RWPE1 (cell line): ENCODE measurements at regions not wholly inside any gene's neighbourhood (a gene's known extent, or its start where the extent isn't known, plus 50 kb on each side); places are given as distances from the start of the nearest gene placed in this dataset.

Experiments used
- CTCF ChIA-PET: fragments of 350-600 bp; sonication (Branson Sonifier 250); formaldehyde crosslinking; extraction: SDS; loops from one replicate; lab custom pipeline; 2021; lab: Yijun Ruan, JAX
- POLR2A ChIA-PET: fragments of 400-600 bp; formaldehyde crosslinking; extraction: SDS; loops from one replicate; lab custom pipeline; 2020; ENCODE audit warnings: antibody characterized with exemption; ENCODE audit not compliant: low non-redundant PET; lab: Yijun Ruan, JAX
- DNase-seq: peaks from one replicate; pipeline ENCODE4 v3.0.0; 2012; ENCODE audit warnings: low spot score
- H3K27ac ChIP-seq: fragments of 450-650 bp; 2 replicates; pipeline ENCODE4 v1.5.1; 2017
- CTCF ChIP-seq: fragments of 450-650 bp; conservative IDR thresholded peaks from 2 replicates; pipeline ENCODE4 v1.5.1; 2017; ENCODE audit warnings: low read depth, mild to moderate bottlenecking

GRCh38 chr2:12652723-12653122 is 64.0 kb upstream of the TRIB2 start:
- CTCF ChIA-PET: no interaction called here
- no peak for DNase-seq
- no peak for TF ChIP-seq CTCF
- POLR2A ChIA-PET: no interaction called here
- H3K27ac ChIP-seq: no peak overlapping the region

GRCh38 chr2:12657560-12657959 is 59.2 kb upstream of the TRIB2 start:
- H3K27ac ChIP-seq: no peak overlapping the region
- DNase-seq: no peak
- POLR2A ChIA-PET: no interaction called here
- no peak for TF ChIP-seq CTCF
- CTCF ChIA-PET: no interaction called here

- POLR2A ChIA-PET: no interaction called here
- CTCF ChIA-PET: no interaction called here
Measured at GRCh38 chr2:12658310-12658945, 58.3 kb upstream of the TRIB2 start.

GRCh38 chr2:12661489-12661888 is 55.2 kb upstream of the TRIB2 start:
- DNase-seq: no peak
- CTCF ChIA-PET: no interaction called here
- POLR2A ChIA-PET: no interaction called here
- no peak for TF ChIP-seq CTCF
- H3K27ac ChIP-seq: no peak overlapping the region

More at GRCh38 chr2:12658310-12658945, 58.3 kb upstream of the TRIB2 start:
- TF ChIP-seq CTCF: no peak
- no peak for DNase-seq
- H3K27ac ChIP-seq: no peak overlapping the region

GRCh38 chr2:12663306-12664037 is 53.3 kb upstream of the TRIB2 start:
- POLR2A ChIA-PET: no interaction called here
- TF ChIP-seq CTCF: no peak
- CTCF ChIA-PET: no interaction called here
- DNase-seq: no peak
- H3K27ac ChIP-seq: no peak overlapping the region

GRCh38 chr2:12665334-12665733 is 51.4 kb upstream of the TRIB2 start:
- POLR2A ChIA-PET: no interaction called here

More at GRCh38 chr2:12665334-12665733, 51.4 kb upstream of the TRIB2 start:
- TF ChIP-seq CTCF: no peak
- CTCF ChIA-PET: no interaction called here
- DNase-seq: no peak
- H3K27ac ChIP-seq: no peak overlapping the region
